K562 (cell line): ENCODE measurements at regions not wholly inside any gene's neighbourhood (a gene's known extent, or its start where the extent isn't known, plus 50 kb on each side); places are given as distances from the start of the nearest gene placed in this dataset.

Source experiments
- ATAC-seq: fragments of 200-7000 bp; cut with Tn5 transposase; 3 replicates; pipeline ENCODE4 v1.9.1; 2020; ENCODE audit warnings: moderate library complexity
- BruUV-seq: library from RNA; stranded (reverse); fragments of 400-500 nt; replicated peaks from 2 replicates; lab custom pipeline; 2021; lab: Mats Ljungman, UMichigan
- CTCF ChIA-PET: fragments of 300-600 bp; formaldehyde crosslinking; extraction: SDS; loops from one replicate; lab custom pipeline; 2021; ENCODE audit warnings: low intra/inter-chr PET ratio; lab: Yijun Ruan, JAX
- POLR2A ChIA-PET: fragments of 300-600, 350-650 bp; sonication (Branson Sonifier 250); formaldehyde crosslinking; extraction: SDS; loops from one replicate; lab custom pipeline; 2021; ENCODE audit warnings: antibody characterized with exemption, inconsistent platforms; lab: Yijun Ruan, JAX
- DNase-seq, 4 experiments: peaks; one replicate each; pipeline versions ENCODE4 v3.0.0 to v3.0.0-alpha.2; 2011 to 2018; ENCODE audit warnings: low spot score in 3 of 4, mixed read lengths in 3 of 4; ENCODE audit errors: extremely low read depth in 1 of 4
- FAIRE-seq: peaks from 2 replicates; lab custom pipeline; 2011; peaks lifted over from hg19 to GRCh38; lab: Jason Lieb, UNC
- H2AFZ ChIP-seq: 2 replicates; pipeline ENCODE4 v1.6.0; 2011; ENCODE audit warnings: low read depth, low read length, control low read depth, inconsistent platforms
- H3K27ac ChIP-seq: fragments of 200-600 bp; 3 replicates; pipeline ENCODE4 v1.8.0; 2011; ENCODE audit warnings: low read depth, mild to moderate bottlenecking, control low read depth, inconsistent platforms, low read length, moderate library complexity, mixed read lengths; ENCODE audit errors: extremely low read depth
- H3K27me3 ChIP-seq, 2 experiments: fragments of 300-600 bp in 1 of 2; 2 replicates in 1 of 2; 3 replicates in 1 of 2; pipeline versions ENCODE4 v1.6.0 to v1.8.0; 2011; ENCODE audit warnings: inconsistent platforms in 2 of 2, low read length in 2 of 2, mild to moderate bottlenecking in 1 of 2, mixed read lengths in 1 of 2, moderate library complexity in 1 of 2; ENCODE audit not compliant: control insufficient read depth in 2 of 2, insufficient read depth in 2 of 2
- H3K36me3 ChIP-seq: fragments of 300-600 bp; 3 replicates; pipeline ENCODE4 v1.8.0; 2011; ENCODE audit warnings: mild to moderate bottlenecking, low read length, inconsistent platforms; ENCODE audit not compliant: control insufficient read depth, insufficient read depth
- H3K4me1 ChIP-seq, 2 experiments: fragments of 200-600 bp in 1 of 2; replicated peaks in 1 of 2; 2 replicates in 1 of 2; 3 replicates in 1 of 2; pipeline versions ENCODE4 v1.5.1 to v1.8.0; 2011; ENCODE audit warnings: inconsistent platforms in 2 of 2, low read length in 2 of 2, mild to moderate bottlenecking in 1 of 2, mixed read lengths in 1 of 2, moderate library complexity in 1 of 2; ENCODE audit not compliant: control insufficient read depth in 2 of 2, insufficient read depth in 2 of 2
- H3K4me2 ChIP-seq: 2 replicates; pipeline ENCODE4 v1.6.1; 2011; ENCODE audit warnings: low read length, control low read depth, inconsistent platforms, mixed read lengths; ENCODE audit not compliant: insufficient read depth
- H3K4me3 ChIP-seq: fragments of 200-600 bp; sonication (generic), shearing (Covaris generic); 2 replicates; pipeline ENCODE4 v1.5.1; 2016; ENCODE audit warnings: control low read depth, inconsistent platforms
- H3K79me2 ChIP-seq: fragments of 200-600 bp; 3 replicates; pipeline ENCODE4 v1.8.0; 2011; ENCODE audit warnings: low read length, inconsistent platforms; ENCODE audit not compliant: control insufficient read depth, insufficient read depth
- H3K9ac ChIP-seq, 2 experiments: 2 replicates each; pipeline versions ENCODE4 v1.6.0 to v1.6.1; 2011; ENCODE audit warnings: low read depth in 2 of 2, low read length in 2 of 2, control low read depth in 1 of 2, inconsistent platforms in 1 of 2, mild to moderate bottlenecking in 1 of 2, mixed read lengths in 1 of 2; ENCODE audit not compliant: insufficient read depth in 1 of 2
- H3K9me1 ChIP-seq: one replicate; pipeline ENCODE4 v1.6.0; 2011; ENCODE audit warnings: inconsistent platforms, mild to moderate bottlenecking, low read length, moderate library complexity; ENCODE audit not compliant: control insufficient read depth, insufficient read depth
- H3K9me3 ChIP-seq: replicated peaks from 2 replicates; pipeline ENCODE4 v1.5.1; 2011; ENCODE audit warnings: low read depth, low read length, inconsistent platforms; ENCODE audit not compliant: control insufficient read depth, insufficient read depth
- H4K20me1 ChIP-seq: replicated peaks from 2 replicates; pipeline ENCODE4 v1.6.1; 2011; ENCODE audit warnings: low read length, inconsistent platforms, mixed read lengths; ENCODE audit not compliant: control insufficient read depth, insufficient read depth
- CXXC5 ChIP-seq: fragments of 250-450 bp; sonication (Bioruptor Pico); IDR thresholded peaks from 2 replicates; pipeline ENCODE4 v1.8.0; 2022; ENCODE audit warnings: inconsistent platforms, mild to moderate bottlenecking, moderate library complexity
- ESRRA ChIP-seq: fragments of 450-650 bp; IDR thresholded peaks from 2 replicates; pipeline ENCODE4 v1.6.1; 2014; ENCODE audit warnings: low read depth, mild to moderate bottlenecking, moderate library complexity, borderline replicate concordance
- GABPB2 ChIP-seq: fragments of 250-450 bp; sonication (Bioruptor Pico); conservative IDR thresholded peaks from 2 replicates; pipeline ENCODE4 v1.5.1; 2021; ENCODE audit warnings: mild to moderate bottlenecking
- KLF1 ChIP-seq: fragments of 450-650 bp; IDR thresholded peaks from 2 replicates; pipeline ENCODE4 v1.6.1; 2016; ENCODE audit warnings: missing genetic modification characterization, missing compliant biosample characterization
- NFE2 ChIP-seq: IDR thresholded peaks from 2 replicates; pipeline ENCODE4 v1.6.1; 2014; ENCODE audit warnings: antibody characterized with exemption, low read depth
- ZNF197 ChIP-seq: fragments of 200-800 bp; sonication (Bioruptor generic); IDR thresholded peaks from 2 replicates; pipeline ENCODE4 v1.6.1; 2016; ENCODE audit warnings: low read depth, missing genetic modification characterization, missing compliant biosample characterization
- ZNF696 ChIP-seq: fragments of 250-450 bp; sonication (Bioruptor Pico); conservative IDR thresholded peaks from 2 replicates; pipeline ENCODE4 v1.4.0; 2020; ENCODE audit warnings: mild to moderate bottlenecking, moderate library complexity
- WGBS: fragments of 100-300 bp; shearing (Covaris generic); methylation state at CpG from one replicate; pipeline ENCODE4 v1.1.6; 2016; ENCODE audit warnings: low coverage, mixed read lengths; ENCODE audit not compliant: insufficient coverage; ENCODE audit errors: missing lambda C conversion rate; 5-methylcytosine and 5-hydroxymethylcytosine counted together
- in situ Hi-C: fragments of 300-500 bp; cut with MboI; formaldehyde crosslinking; loops from 4 replicates; pipeline ENCODE4 v1.15.0; 2018; ENCODE audit warnings: inconsistent platforms, mixed read lengths
- intact Hi-C: fragments of 100-400 bp; cut with micrococcal nuclease; formaldehyde crosslinking; loops from 2 replicates; pipeline ENCODE4 v1.14.2; 2022
- TF ChIP-seq, protein P1 (sequence below): fragments of 250-450 bp; sonication (Bioruptor Pico); IDR thresholded peaks from 2 replicates; pipeline ENCODE4 v1.6.1; 2021; ENCODE audit warnings: mild to moderate bottlenecking

DNA sequence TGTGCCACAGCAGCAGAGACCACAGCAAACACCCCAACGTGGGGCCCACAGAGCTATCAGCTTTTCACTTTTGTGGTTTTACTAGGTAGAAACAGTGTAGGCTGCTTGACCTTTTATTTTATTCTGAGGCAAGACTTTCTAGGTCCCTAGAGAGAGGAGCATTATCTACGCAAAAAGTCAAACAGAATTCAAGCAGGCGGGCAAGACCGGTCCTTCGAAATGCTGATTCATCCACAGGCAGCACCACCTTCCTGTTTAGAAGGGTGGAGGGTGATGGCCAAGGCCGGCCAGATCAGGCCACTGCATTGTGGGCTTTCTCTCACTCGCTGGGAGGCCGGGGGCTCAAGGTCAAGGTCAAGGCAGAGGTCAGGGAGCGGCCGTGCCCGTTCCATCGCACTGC is 573.0 kb downstream of the GALR1 start:
- ATAC-seq (no peak), FAIRE-seq (no peak), DNase-seq (peak in 1 of 4 experiments; percentile 4)
- no peak overlapping the region for H3K4me3 ChIP-seq
- H4K20me1 ChIP-seq = no peaks in the 10 kb centered on the region
- H3K79me2 ChIP-seq = no peaks in the 10 kb centered on the region
- no peak overlapping the region for H2AFZ ChIP-seq
- in situ Hi-C loops = no loop called here
- ChIA-PET POLR2A (no interaction called here), CTCF (no interaction called here)
- no peaks in the 10 kb centered on the region for H3K36me3 ChIP-seq
- no peaks in the 10 kb centered on the region for H3K9me3 ChIP-seq
- H3K9me1 ChIP-seq = no peaks in the 10 kb centered on the region
- TF ChIP-seq NFE2 = peak; percentile 49; the same call in 1 of the 2 replicates
- no peak for TF ChIP-seq ZNF197
- no peak for TF ChIP-seq ZNF696
- peak; percentile 46; the same call in 1 of the 2 replicates for TF ChIP-seq ESRRA
- 6% methylated on average over 7 of the region's 12 CpGs for WGBS
- H3K9ac ChIP-seq = no peak overlapping the region
- BruUV-seq = no TSS peak
- peak overlapping the region; percentile 2; the same call in 1 of the 2 replicates for H3K4me2 ChIP-seq
- intact Hi-C loops = no loop called here
- no peaks in the 10 kb centered on the region; a peak in 1 of 5 replicates for H3K4me1 ChIP-seq
- H3K27me3 ChIP-seq = no peaks in the 10 kb centered on the region
- H3K27ac ChIP-seq = no peak overlapping the region

DNA sequence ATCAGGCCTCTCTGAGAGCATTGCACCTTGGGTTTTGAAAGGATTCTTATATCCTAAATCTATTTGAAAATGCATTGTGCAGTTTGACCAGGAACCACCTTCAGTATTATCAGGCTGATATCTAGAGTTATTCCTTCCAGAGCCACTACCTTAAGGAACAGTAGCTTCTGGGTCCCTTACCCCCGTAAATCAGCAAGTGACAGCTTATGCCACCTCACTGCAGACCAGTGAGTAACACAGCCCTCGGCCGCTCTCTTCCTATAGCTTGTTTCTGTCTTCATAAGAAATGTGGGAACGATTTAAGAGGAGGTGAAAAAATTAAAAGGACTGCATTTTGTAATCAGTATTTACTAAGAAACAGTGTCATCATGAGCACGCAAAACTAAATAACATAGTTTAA is 584.2 kb downstream of the GALR1 start:
- H3K79me2 ChIP-seq = no peaks in the 10 kb centered on the region
- H3K27ac ChIP-seq = no peak overlapping the region
- H3K27me3 ChIP-seq = no peaks in the 10 kb centered on the region
- ATAC-seq (no peak), DNase-seq (no peak), FAIRE-seq (no peak)
- no peaks in the 10 kb centered on the region for H3K9me3 ChIP-seq
- no peak for TF ChIP-seq GABPB2 (CRISPR knock-in tag)
- TF ChIP-seq KLF1 (tag) = no peak
- TF ChIP-seq, protein P1, sequence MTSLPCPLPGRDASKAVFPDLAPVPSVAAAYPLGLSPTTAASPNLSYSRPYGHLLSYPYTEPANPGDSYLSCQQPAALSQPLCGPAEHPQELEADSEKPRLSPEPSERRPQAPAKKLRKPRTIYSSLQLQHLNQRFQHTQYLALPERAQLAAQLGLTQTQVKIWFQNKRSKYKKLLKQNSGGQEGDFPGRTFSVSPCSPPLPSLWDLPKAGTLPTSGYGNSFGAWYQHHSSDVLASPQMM (CRISPR knock-in tag) = no peak
- no peak for TF ChIP-seq CXXC5
- 6% methylated on average over 5 of the region's 5 CpGs for WGBS
- no peak overlapping the region for H3K4me2 ChIP-seq
- no peaks in the 10 kb centered on the region for H3K9me1 ChIP-seq
- intact Hi-C loops = no loop called here
- in situ Hi-C loops = no loop called here
- H4K20me1 ChIP-seq = no peaks in the 10 kb centered on the region
- CTCF ChIA-PET = no interaction called here
- no peak overlapping the region for H3K9ac ChIP-seq
- H3K36me3 ChIP-seq = no peaks in the 10 kb centered on the region
- no peak overlapping the region for H2AFZ ChIP-seq
- POLR2A ChIA-PET = no interaction called here
- no peaks in the 10 kb centered on the region for H3K4me1 ChIP-seq
- BruUV-seq = no TSS peak
- H3K4me3 ChIP-seq = no peak overlapping the region
